C4-2B (cell line): ENCODE measurements at regions not wholly inside any gene's neighbourhood (a gene's known extent, or its start where the extent isn't known, plus 50 kb on each side); places are given as distances from the start of the nearest gene placed in this dataset.
A peak's percentile ranks its signal among the peaks of the same experiment; 100 is the strongest.

Experiments used
- ZFX ChIP-seq: fragments of 450-650 bp; IDR thresholded peaks from 2 replicates; pipeline ENCODE4 v1.6.1; 2017
- TF ChIP-seq, protein P1 (sequence below): fragments of 450-650 bp; conservative IDR thresholded peaks from 2 replicates; pipeline ENCODE4 v1.5.1; 2017; ENCODE audit warnings: mild to moderate bottlenecking

- TF ChIP-seq, protein P1, sequence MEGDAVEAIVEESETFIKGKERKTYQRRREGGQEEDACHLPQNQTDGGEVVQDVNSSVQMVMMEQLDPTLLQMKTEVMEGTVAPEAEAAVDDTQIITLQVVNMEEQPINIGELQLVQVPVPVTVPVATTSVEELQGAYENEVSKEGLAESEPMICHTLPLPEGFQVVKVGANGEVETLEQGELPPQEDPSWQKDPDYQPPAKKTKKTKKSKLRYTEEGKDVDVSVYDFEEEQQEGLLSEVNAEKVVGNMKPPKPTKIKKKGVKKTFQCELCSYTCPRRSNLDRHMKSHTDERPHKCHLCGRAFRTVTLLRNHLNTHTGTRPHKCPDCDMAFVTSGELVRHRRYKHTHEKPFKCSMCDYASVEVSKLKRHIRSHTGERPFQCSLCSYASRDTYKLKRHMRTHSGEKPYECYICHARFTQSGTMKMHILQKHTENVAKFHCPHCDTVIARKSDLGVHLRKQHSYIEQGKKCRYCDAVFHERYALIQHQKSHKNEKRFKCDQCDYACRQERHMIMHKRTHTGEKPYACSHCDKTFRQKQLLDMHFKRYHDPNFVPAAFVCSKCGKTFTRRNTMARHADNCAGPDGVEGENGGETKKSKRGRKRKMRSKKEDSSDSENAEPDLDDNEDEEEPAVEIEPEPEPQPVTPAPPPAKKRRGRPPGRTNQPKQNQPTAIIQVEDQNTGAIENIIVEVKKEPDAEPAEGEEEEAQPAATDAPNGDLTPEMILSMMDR, result peak; percentile 87
- no peak for TF ChIP-seq ZFX
Measured at GRCh38 chr20:22106308-22106938, 401.0 kb downstream of the PAX1 start.
